ENCODE measurements at regions not wholly inside any gene's neighbourhood (a gene's known extent, or its start where the extent isn't known, plus 50 kb on each side); places are given as distances from the start of the nearest gene placed in this dataset.
"Not testable (repeated sequence)": the region's sequence is repeated elsewhere in the genome, so short reads cannot be mapped to it uniquely, and the experiment has no call there.

- DNase-seq (ENCODE audit: extremely low read depth in 1 of 2, low read depth in 1 of 2): no peak
Observed at GRCh38 chr4:111115881-111116280, 493.0 kb upstream of the PITX2 start.

DNA sequence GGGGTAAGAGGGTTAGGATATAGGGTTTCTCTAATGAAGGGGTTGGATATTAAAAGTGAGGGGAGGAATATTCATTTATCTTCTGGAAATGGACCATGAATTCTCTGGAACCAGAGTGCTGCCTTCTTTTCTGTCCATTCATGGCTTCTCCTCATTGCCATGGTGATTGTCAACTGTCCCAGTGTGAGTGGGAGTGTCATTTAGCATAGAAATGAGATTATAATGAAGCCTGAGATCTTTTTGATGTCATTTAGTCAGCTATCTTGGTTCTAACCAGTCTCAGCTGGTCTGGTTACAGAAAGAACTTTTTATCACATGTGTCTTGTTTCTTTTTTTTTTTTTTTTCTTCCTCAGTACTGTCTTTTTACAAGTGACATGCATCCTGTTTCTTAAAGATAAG lies 497.3 kb upstream of the PITX2 start:
- DNase-seq (ENCODE audit: extremely low read depth in 1 of 2, low read depth in 1 of 2): no peak

GRCh38 chr4:111126340-111126739 lies 503.5 kb upstream of the PITX2 start:
- DNase-seq (ENCODE audit: extremely low read depth in 1 of 2, low read depth in 1 of 2): no peak

GRCh38 chr4:111127841-111128240 lies 505.0 kb upstream of the PITX2 start:
- DNase-seq (ENCODE audit: extremely low read depth in 1 of 2, low read depth in 1 of 2): no peak

GRCh38 chr4:111128327-111128726 lies 505.4 kb upstream of the PITX2 start:
- DNase-seq (ENCODE audit: extremely low read depth in 1 of 2, low read depth in 1 of 2): no peak

GRCh38 chr4:111136438-111136837 lies 513.6 kb upstream of the PITX2 start:
- DNase-seq (ENCODE audit: extremely low read depth in 1 of 2, low read depth in 1 of 2): no peak

DNA sequence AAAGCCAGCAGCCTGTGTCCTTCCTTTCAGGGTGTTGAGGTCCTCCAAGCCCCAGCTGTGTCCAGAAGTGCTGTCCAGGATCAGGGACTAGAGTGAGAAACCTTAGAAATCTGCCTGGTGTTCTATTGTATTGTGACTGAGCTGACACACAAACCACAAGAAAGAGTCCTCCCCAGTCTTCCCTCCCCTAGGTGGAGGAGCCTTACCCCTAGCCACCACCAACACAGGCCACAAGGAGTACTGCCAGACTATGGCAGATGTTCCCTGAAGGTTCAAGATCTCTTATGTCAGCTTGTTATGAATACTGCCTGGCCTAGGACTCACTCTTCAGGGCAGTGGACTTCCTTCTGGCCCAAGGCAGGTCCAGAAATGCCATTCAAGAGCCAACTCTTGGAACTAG lies 514.1 kb upstream of the PITX2 start:
- no peak for DNase-seq (ENCODE audit: extremely low read depth in 1 of 2, low read depth in 1 of 2)

DNA sequence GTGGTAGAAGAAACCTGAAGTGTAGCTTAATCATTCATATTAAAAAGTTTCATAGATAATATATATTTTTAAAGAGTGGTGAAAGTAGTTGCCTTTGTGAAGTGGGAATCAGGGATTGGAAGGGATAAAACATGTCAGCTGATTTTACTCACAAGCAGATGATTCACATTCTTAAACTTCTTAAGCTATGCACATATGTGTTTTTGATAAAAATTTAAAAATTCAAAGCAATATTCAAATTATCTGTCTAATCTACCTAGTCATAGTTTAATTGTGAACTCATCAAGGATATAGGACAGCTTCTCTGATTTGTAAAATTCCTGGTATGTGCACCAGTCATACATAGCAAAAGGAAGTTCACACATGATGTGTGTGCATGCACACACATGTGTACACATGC lies 520.6 kb upstream of the PITX2 start:
- no peak for DNase-seq (ENCODE audit: extremely low read depth in 1 of 2, low read depth in 1 of 2)

DNA sequence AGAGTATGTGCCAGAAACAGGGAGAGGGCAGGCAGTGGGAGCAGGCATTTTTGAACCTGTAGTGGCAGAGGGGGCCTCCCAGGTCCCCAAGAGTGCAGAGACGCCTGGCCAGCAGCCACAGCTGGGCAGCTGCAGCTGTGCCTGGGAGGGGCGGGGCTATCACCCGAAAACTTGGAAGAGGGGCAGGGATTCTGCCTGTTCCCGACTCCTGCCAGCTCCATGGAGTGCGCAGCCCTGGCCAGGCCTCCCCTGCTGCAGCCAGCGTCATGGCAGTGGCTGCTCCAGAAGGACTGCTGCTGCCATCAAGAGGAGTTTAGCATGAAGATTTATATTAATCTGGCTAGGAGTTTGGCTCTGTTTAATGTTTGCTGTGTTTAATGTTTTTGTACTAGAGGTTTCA lies 532.1 kb upstream of the PITX2 start:
- no peak for DNase-seq (ENCODE audit: extremely low read depth in 1 of 2, low read depth in 1 of 2)

- not testable (repeated sequence) for DNase-seq (ENCODE audit: extremely low read depth in 1 of 2, low read depth in 1 of 2)
Observed at GRCh38 chr4:111164556-111164955, 541.7 kb upstream of the PITX2 start.

GRCh38 chr4:111174331-111174730 lies 551.5 kb upstream of the PITX2 start:
- no peak for DNase-seq (ENCODE audit: extremely low read depth in 1 of 2, low read depth in 1 of 2)

DNA sequence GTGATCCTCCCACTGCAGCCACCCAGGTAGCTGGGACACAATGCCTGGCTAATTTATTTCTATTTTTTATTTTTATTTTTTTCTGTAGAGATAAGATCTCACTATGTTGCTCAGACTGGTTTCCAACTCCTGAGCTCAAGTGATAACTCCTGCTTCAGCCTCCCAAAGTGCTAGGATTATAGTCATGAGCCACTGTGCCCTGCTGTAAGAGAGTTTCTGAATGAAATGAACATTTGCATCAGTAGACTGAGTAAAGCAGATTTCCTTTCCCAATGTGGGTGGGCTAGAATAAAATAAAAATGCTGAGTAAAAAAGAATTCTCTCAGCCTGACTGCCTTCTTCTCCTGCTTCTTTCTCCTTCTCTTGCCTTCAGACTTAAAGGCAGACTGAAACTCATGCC lies 555.4 kb upstream of the PITX2 start:
- no peak for DNase-seq (ENCODE audit: extremely low read depth in 1 of 2, low read depth in 1 of 2)

- DNase-seq (ENCODE audit: extremely low read depth in 1 of 2, low read depth in 1 of 2): no peak
Observed at GRCh38 chr4:111187108-111187507, 564.2 kb upstream of the PITX2 start.

DNA sequence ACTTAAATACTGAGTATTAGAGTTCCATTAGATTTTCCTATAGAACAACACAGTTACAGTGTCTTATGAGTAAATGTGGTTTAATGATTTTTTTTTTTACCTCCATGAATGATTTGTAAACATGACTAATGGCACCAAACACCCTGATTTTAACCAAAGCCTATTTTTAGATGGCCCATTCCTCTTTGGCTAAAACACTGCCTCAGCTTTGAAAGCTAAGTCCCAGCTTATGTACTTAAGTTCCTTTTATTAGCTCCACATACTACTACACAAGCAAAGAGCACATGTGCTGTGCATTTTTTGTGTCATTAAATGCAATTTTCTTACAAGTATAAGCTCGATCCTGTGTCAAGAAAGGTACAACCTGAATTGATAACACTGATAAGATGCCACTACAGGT lies 575.6 kb upstream of the PITX2 start:
- no peak for DNase-seq (ENCODE audit: extremely low read depth in 1 of 2, low read depth in 1 of 2)

- DNase-seq (ENCODE audit: extremely low read depth in 1 of 2, low read depth in 1 of 2): no peak
Observed at GRCh38 chr4:111204797-111205196, 581.9 kb upstream of the PITX2 start.

GRCh38 chr4:111208970-111209369 lies 586.1 kb upstream of the PITX2 start:
- DNase-seq (ENCODE audit: extremely low read depth in 1 of 2, low read depth in 1 of 2): no peak

- DNase-seq (ENCODE audit: extremely low read depth in 1 of 2, low read depth in 1 of 2): no peak
Observed at GRCh38 chr4:111209706-111210105, 586.8 kb upstream of the PITX2 start.

DNA sequence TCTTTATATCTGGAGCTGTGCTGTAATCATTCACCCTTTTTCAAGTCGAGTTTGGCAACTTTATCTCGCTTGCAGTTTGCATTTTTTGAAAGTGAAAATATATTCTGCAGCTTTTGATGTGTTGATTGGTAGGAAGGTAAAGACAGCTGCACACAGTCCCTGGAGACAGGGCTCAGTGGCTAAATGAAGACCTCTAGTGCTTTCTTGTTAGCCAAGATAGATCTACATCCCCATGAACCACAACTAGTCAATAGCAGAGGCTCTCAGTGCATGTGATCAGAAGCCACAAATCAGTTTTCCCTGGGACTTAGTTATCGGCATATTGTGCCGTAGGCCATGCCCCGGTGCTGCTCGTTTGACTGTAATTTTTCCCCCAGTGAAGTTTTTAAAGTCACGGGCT lies 587.7 kb upstream of the PITX2 start:
- no peak for DNase-seq (ENCODE audit: extremely low read depth in 1 of 2, low read depth in 1 of 2)

- no peak for DNase-seq (ENCODE audit: extremely low read depth in 1 of 2, low read depth in 1 of 2)
Observed at GRCh38 chr4:111213531-111213930, 590.7 kb upstream of the PITX2 start.

DNA sequence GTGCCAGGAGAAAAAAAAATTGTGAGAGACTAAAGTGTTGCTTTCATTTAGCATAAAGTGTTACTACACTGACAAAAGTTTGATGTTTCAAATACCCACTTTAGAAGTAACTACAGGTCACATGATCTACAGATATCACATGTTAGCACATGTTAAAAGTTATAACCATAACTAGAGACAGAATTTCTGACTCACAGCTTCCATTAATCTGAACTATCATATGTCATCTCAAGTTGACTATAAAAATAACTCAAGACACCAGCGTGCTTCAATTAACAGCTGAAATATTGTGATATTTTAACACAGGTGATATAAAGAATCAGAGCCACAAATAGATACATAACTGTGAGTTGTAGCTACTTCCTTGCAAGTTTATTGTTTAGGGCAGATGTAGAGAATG lies 591.5 kb upstream of the PITX2 start:
- DNase-seq (ENCODE audit: extremely low read depth in 1 of 2, low read depth in 1 of 2): no peak

DNA sequence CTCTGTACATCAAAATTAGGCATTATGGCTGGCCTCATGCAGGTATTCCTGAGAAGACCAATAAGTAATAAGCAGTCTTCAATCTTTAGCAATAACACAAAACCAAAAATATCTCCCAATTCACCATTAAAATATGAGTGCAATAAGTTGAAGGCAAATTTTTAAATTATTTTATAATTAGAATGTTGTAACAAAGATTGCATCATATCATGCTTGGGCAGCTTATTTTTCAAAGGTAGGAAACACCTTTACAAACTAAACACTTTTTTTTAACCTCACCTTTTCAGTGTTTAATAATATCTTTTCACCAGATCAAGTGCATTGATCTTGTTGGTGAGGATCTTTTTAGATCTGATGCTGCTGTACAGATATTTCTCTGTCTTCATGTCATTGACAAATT lies 592.9 kb upstream of the PITX2 start:
- DNase-seq (ENCODE audit: extremely low read depth in 1 of 2, low read depth in 1 of 2): no peak

DNA sequence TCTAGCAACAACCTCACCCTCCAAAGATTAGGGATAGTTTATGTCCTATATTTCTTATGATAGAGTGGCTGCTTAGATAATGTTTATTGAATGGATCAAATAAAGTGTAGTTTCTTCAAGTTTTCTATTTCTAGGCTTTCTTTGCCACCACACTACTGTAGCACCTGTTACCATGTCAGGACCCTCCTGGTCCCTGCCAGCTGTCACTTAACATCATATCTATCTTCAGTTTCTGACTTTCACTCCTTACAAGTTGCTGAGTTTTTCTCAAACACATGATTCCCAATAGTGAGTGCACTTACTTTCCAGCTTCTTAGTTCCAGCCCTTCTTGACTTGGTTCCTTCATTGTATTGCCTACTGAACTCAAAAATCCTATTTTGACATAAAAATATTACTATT lies 593.9 kb upstream of the PITX2 start:
- no peak for DNase-seq (ENCODE audit: extremely low read depth in 1 of 2, low read depth in 1 of 2)

DNA sequence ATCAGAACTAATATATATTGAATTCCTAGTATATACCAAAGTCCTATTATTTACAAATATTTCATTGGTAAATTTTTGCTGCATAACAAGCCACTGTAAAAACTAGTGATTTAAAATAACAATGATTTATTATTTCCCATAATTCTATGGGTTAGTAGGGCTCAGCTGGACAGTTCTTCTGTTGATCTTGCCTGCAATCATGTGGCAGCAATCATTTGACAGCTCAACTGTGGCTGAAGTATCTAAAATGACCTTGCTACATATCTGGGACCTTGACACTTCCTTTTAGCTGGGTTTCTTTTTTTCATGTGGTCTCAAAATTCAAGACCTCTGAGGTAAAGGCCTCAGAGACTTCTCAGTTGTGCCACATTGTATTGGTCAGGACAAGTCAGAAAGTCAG lies 598.5 kb upstream of the PITX2 start:
- no peak for DNase-seq (ENCODE audit: extremely low read depth in 1 of 2, low read depth in 1 of 2)

DNA sequence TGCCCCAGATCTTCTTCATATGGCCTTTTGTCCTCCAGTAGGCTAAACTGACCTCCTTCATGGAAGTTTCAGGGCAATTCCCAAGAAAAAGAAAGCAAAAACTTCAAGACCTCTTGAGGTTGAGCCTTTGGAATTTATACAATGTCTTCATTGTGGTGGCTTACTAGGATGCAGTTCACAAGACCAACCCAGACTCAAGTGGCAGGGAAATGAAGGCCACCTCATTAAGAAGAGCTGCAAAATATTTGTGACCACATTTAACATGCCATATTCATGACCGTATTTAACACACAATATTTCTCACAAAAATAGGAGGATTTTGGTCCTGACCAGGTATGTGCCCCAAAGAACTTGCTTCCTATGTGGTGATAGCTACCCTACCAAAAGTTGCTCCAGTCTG lies 605.5 kb upstream of the PITX2 start:
- no peak for DNase-seq (ENCODE audit: extremely low read depth in 1 of 2, low read depth in 1 of 2)

All from stimulated activated CD8-positive, alpha-beta memory T cell treated with anti-CD3 and anti-CD28 coated beads, Interleukin-7, amount 100 ng/mL, for 48 hours (primary cell).